Omental fat pad (tissue), 3 donors: ENCODE measurements at regions not wholly inside any gene's neighbourhood (a gene's known extent, or its start where the extent isn't known, plus 50 kb on each side); places are given as distances from the start of the nearest gene placed in this dataset.

ENCODE experiments used
- ATAC-seq: fragments of 150-250 bp; one replicate; pipeline ENCODE4 v1.9.1; 2016; ENCODE audit warnings: mild to moderate bottlenecking, moderate library complexity; ENCODE audit not compliant: low FRiP score
- DNase-seq: peaks from one replicate; pipeline ENCODE4 v3.0.0-alpha.2; 2019; ENCODE audit warnings: low spot score
- CTCF ChIP-seq, 3 donors: fragments of 450-650 bp; IDR thresholded peaks; one replicate each; pipeline ENCODE4 v1.5.1; 2016 to 2017; ENCODE audit warnings: antibody characterized with exemption in 3 of 3, mild to moderate bottlenecking in 3 of 3, moderate library complexity in 2 of 3

GRCh38 chr4:141524841-141525240 is 111.5 kb upstream of the IL15 start:
- no peak for TF ChIP-seq CTCF (IDR thresholded peaks at IDR 0.05)
- DNase-seq (no peak), ATAC-seq (no peak)

- no peak for ATAC-seq
- no peak for DNase-seq
- TF ChIP-seq CTCF (IDR thresholded peaks at IDR 0.05), result no peak
Observed at GRCh38 chr4:141530627-141531026, 105.8 kb upstream of the IL15 start.

GRCh38 chr4:141534985-141535384 is 101.4 kb upstream of the IL15 start:
- ATAC-seq (no peak), DNase-seq (no peak)
- no peak for TF ChIP-seq CTCF (IDR thresholded peaks at IDR 0.05)

- ATAC-seq, result no peak
- TF ChIP-seq CTCF (IDR thresholded peaks at IDR 0.05), result no peak
- no peak for DNase-seq
Observed at GRCh38 chr4:141538001-141538400, 98.4 kb upstream of the IL15 start.

GRCh38 chr4:141540643-141541042 is 95.7 kb upstream of the IL15 start:
- TF ChIP-seq CTCF (IDR thresholded peaks at IDR 0.05), result no peak
- peak; percentile 75 for ATAC-seq
- DNase-seq, result no peak

GRCh38 chr4:141541851-141542250 is 94.5 kb upstream of the IL15 start:
- TF ChIP-seq CTCF (IDR thresholded peaks at IDR 0.05), result no peak
- DNase-seq, result no peak
- ATAC-seq, result no peak

GRCh38 chr4:141543176-141543575 is 93.2 kb upstream of the IL15 start:
- DNase-seq (no peak), ATAC-seq (no peak)
- TF ChIP-seq CTCF (IDR thresholded peaks at IDR 0.05), result no peak
